GM12878 (cell line): ENCODE measurements at regions not wholly inside any gene's neighbourhood (a gene's known extent, or its start where the extent isn't known, plus 50 kb on each side); places are given as distances from the start of the nearest gene placed in this dataset.

Experiments used
- ATAC-seq: fragments of 200-7000 bp; cut with Tn5 transposase; 3 replicates; pipeline ENCODE4 v1.9.1; 2020; ENCODE audit warnings: mild to moderate bottlenecking, moderate library complexity
- BruUV-seq: library from RNA; stranded (reverse); fragments of 400-500 nt; replicated peaks from 2 replicates; lab custom pipeline; 2021; lab: Mats Ljungman, UMichigan
- CTCF ChIA-PET: fragments of 300-600 bp; sonication (Branson Sonifier 250); formaldehyde crosslinking; extraction: SDS; loops from one replicate; lab custom pipeline; 2021; ENCODE audit warnings: inconsistent platforms; lab: Yijun Ruan, JAX
- POLR2A ChIA-PET: fragments of 350-600 bp; formaldehyde crosslinking; extraction: SDS; loops from one replicate; lab custom pipeline; 2021; ENCODE audit warnings: inconsistent platforms; lab: Charles Lee
- RAD21 ChIA-PET: fragments of 300-600 bp; sonication (Branson Sonifier 250); formaldehyde crosslinking; loops from one replicate; lab custom pipeline; 2023; ENCODE audit warnings: antibody characterized with exemption; ENCODE audit not compliant: unreplicated experiment; lab: Charles Lee
- SMC1A ChIA-PET: fragments of 300-600 bp; sonication (Branson Sonifier 250); formaldehyde crosslinking; loops from one replicate; lab custom pipeline; 2023; ENCODE audit not compliant: unreplicated experiment, uncharacterized antibody; lab: Charles Lee
- DNase-seq: peaks from one replicate; pipeline ENCODE4 v3.0.0-alpha.2; 2011; ENCODE audit warnings: low read depth, low spot score
- FAIRE-seq: peaks from 3 replicates; lab custom pipeline; 2011; peaks lifted over from hg19 to GRCh38; lab: Jason Lieb, UNC
- H2AFZ ChIP-seq: 2 replicates; pipeline ENCODE4 v1.6.0; 2011; ENCODE audit warnings: low read depth, low read length, control low read depth; ENCODE audit not compliant: control insufficient read depth
- H3K27ac ChIP-seq: 2 replicates; pipeline ENCODE4 v1.5.1; 2011; ENCODE audit warnings: control low read depth; ENCODE audit not compliant: control insufficient read depth, insufficient read depth
- H3K27me3 ChIP-seq, 2 experiments: replicated peaks in 1 of 2; 2 replicates each; pipeline versions ENCODE4 v1.6.0 to v1.6.1; 2011; ENCODE audit warnings: low read length in 1 of 2; ENCODE audit not compliant: control insufficient read depth in 2 of 2, insufficient read depth in 2 of 2
- H3K36me3 ChIP-seq, 2 experiments: 2 replicates each; pipeline ENCODE4 v1.5.1; 2011; ENCODE audit warnings: low read length in 1 of 2; ENCODE audit not compliant: control insufficient read depth in 2 of 2, insufficient read depth in 2 of 2
- H3K4me1 ChIP-seq: 2 replicates; pipeline ENCODE4 v1.6.1; 2011; ENCODE audit warnings: mild to moderate bottlenecking, low read length, moderate library complexity, mixed read lengths; ENCODE audit not compliant: control insufficient read depth, insufficient read depth
- H3K4me2 ChIP-seq: 2 replicates; pipeline ENCODE4 v1.6.0; 2011; ENCODE audit warnings: control low read depth; ENCODE audit not compliant: control insufficient read depth, insufficient read depth
- H3K4me3 ChIP-seq: fragments of 200-600 bp; sonication (generic); 2 replicates; pipeline ENCODE4 v1.5.1; 2016
- H3K79me2 ChIP-seq: 2 replicates; pipeline ENCODE4 v1.6.0; 2011; ENCODE audit warnings: low read length; ENCODE audit not compliant: control insufficient read depth, insufficient read depth
- H3K9ac ChIP-seq: 2 replicates; pipeline ENCODE4 v1.8.0; 2011; ENCODE audit warnings: low read length, control low read depth, mixed read lengths; ENCODE audit not compliant: control insufficient read depth, insufficient read depth
- H3K9me3 ChIP-seq: replicated peaks from 3 replicates; pipeline ENCODE4 v1.5.1; 2011; ENCODE audit warnings: mild to moderate bottlenecking, low read length; ENCODE audit not compliant: control insufficient read depth, insufficient read depth
- H4K20me1 ChIP-seq: 2 replicates; pipeline ENCODE4 v1.6.0; 2011; ENCODE audit not compliant: control insufficient read depth, insufficient read depth
- CREM ChIP-seq: IDR thresholded peaks from 2 replicates; pipeline ENCODE4 v1.6.1; 2014; ENCODE audit warnings: antibody characterized with exemption, low read depth
- EED ChIP-seq: sonication (generic); IDR thresholded peaks from 2 replicates; pipeline ENCODE4 v1.6.1; 2016; ENCODE audit warnings: antibody characterized with exemption, low read depth
- HDGF ChIP-seq: fragments of 450-650 bp; IDR thresholded peaks from 2 replicates; pipeline ENCODE4 v1.6.1; 2016; ENCODE audit warnings: antibody characterized with exemption
- IKZF2 ChIP-seq, 2 experiments: fragments of 450-650 bp; IDR thresholded peaks; 2 replicates each; pipeline ENCODE4 v1.6.1; 2017; ENCODE audit warnings: mild to moderate bottlenecking in 2 of 2, moderate library complexity in 2 of 2
- KAT2A ChIP-seq: conservative IDR thresholded peaks from 2 replicates; pipeline ENCODE4 v1.6.1; 2011; ENCODE audit warnings: low read depth, low read length; ENCODE audit not compliant: control insufficient read depth
- NBN ChIP-seq: fragments of 450-650 bp; IDR thresholded peaks from 2 replicates; pipeline ENCODE4 v1.6.1; 2016
- NFXL1 ChIP-seq: fragments of 450-650 bp; IDR thresholded peaks from 2 replicates; pipeline ENCODE4 v1.6.1; 2017; ENCODE audit warnings: antibody characterized with exemption, mild to moderate bottlenecking, borderline replicate concordance
- PAX5 ChIP-seq: IDR thresholded peaks from 2 replicates; pipeline ENCODE4 v1.6.1; 2011; ENCODE audit warnings: low read depth, low read length, borderline replicate concordance
- PAX8 ChIP-seq: fragments of 450-650 bp; IDR thresholded peaks from 2 replicates; pipeline ENCODE4 v1.6.1; 2017; ENCODE audit warnings: mild to moderate bottlenecking, moderate library complexity
- RAD51 ChIP-seq: fragments of 450-650 bp; IDR thresholded peaks from 2 replicates; pipeline ENCODE4 v1.6.1; 2016; ENCODE audit warnings: moderate library complexity, mild to moderate bottlenecking, inconsistent platforms
- RUNX3 ChIP-seq: IDR thresholded peaks from 2 replicates; pipeline ENCODE4 v1.6.1; 2012; ENCODE audit warnings: low read length, inconsistent platforms
- SIX5 ChIP-seq: IDR thresholded peaks from 2 replicates; pipeline ENCODE4 v1.6.1; 2011; ENCODE audit warnings: mild to moderate bottlenecking, low read depth, low read length, moderate library complexity; ENCODE audit not compliant: severe bottlenecking
- SMAD1 ChIP-seq: fragments of 450-650 bp; IDR thresholded peaks from 2 replicates; pipeline ENCODE4 v1.6.1; 2018; ENCODE audit warnings: mild to moderate bottlenecking, low read depth; ENCODE audit not compliant: partially characterized antibody
- SPI1 ChIP-seq: IDR thresholded peaks from 2 replicates; pipeline ENCODE4 v1.6.1; 2011; ENCODE audit warnings: low read depth, mild to moderate bottlenecking, low read length, moderate library complexity, borderline replicate concordance; ENCODE audit not compliant: insufficient read depth
- USF2 ChIP-seq: IDR thresholded peaks from 2 replicates; pipeline ENCODE4 v1.6.1; 2011; ENCODE audit warnings: low read depth, low read length, improper control_type of control experiment, borderline replicate concordance
- ZNF592 ChIP-seq: fragments of 450-650 bp; IDR thresholded peaks from 2 replicates; pipeline ENCODE4 v1.6.1; 2017; ENCODE audit warnings: mild to moderate bottlenecking, moderate library complexity
- WGBS: methylation state at CpG from one replicate; pipeline ENCODE4 v1.1.6; 2016; ENCODE audit warnings: low lambda C conversion rate; ENCODE audit not compliant: insufficient replicate concordance, insufficient coverage; ENCODE audit errors: missing lambda C conversion rate; 5-methylcytosine and 5-hydroxymethylcytosine counted together
- in situ Hi-C: fragments of 300-500 bp; cut with MboI; formaldehyde crosslinking; loops from 9 replicates; pipeline ENCODE4 v1.14.3; 2018; ENCODE audit warnings: mixed read lengths
- intact Hi-C: fragments of 100-400 bp; cut with micrococcal nuclease; formaldehyde crosslinking; loops from one replicate; pipeline ENCODE4 v1.14.2; 2022; ENCODE audit not compliant: unreplicated experiment
- TF ChIP-seq, protein P1 (sequence below): fragments of 450-650 bp; formaldehyde crosslinking; IDR thresholded peaks from 2 replicates; pipeline ENCODE4 v1.4.0; 2020; ENCODE audit warnings: mild to moderate bottlenecking, moderate library complexity

- Histone ChIP-seq H3K36me3 (no peaks in the 10 kb centered on the region), H3K4me1 (no peaks in the 10 kb centered on the region), H3K9ac (no peak overlapping the region), H2AFZ (no peak overlapping the region), H4K20me1 (no peaks in the 10 kb centered on the region), H3K27me3 (no peaks in the 10 kb centered on the region), H3K9me3 (no peaks in the 10 kb centered on the region; the same call in 2 of the 3 replicates), H3K79me2 (no peaks in the 10 kb centered on the region), H3K27ac (no peak overlapping the region), H3K4me2 (no peak overlapping the region), H3K4me3 (no peak overlapping the region)
- ChIA-PET SMC1A (no interaction called here), CTCF (no interaction called here), POLR2A (no interaction called here), RAD21 (no interaction called here)
- no peak for DNase-seq
- intact Hi-C loops, result no loop called here
- WGBS, result 30% methylated on average over 4 of the region's 4 CpGs
- FAIRE-seq, result no peak
- in situ Hi-C loops, result loop anchor here (25.0 kb wide), 3 partner anchors 180 to 1180 kb away; no protein-coding TSS in a partner anchor
- BruUV-seq, result no TSS peak
- ATAC-seq, result no peak
- TF ChIP-seq EED (no peak), KAT2A (no peak), NBN (no peak), PAX5 (no peak), SMAD1 (no peak), PAX8 (no peak), RAD51 (no peak), SIX5 (no peak), HDGF (no peak), ZNF592 (no peak), CREM (no peak), USF2 (no peak), SPI1 (no peak), IKZF2 (IDR thresholded peaks at IDR 0.05) (no peak), RUNX3 (no peak), NFXL1 (no peak)
- TF ChIP-seq, protein P1, sequence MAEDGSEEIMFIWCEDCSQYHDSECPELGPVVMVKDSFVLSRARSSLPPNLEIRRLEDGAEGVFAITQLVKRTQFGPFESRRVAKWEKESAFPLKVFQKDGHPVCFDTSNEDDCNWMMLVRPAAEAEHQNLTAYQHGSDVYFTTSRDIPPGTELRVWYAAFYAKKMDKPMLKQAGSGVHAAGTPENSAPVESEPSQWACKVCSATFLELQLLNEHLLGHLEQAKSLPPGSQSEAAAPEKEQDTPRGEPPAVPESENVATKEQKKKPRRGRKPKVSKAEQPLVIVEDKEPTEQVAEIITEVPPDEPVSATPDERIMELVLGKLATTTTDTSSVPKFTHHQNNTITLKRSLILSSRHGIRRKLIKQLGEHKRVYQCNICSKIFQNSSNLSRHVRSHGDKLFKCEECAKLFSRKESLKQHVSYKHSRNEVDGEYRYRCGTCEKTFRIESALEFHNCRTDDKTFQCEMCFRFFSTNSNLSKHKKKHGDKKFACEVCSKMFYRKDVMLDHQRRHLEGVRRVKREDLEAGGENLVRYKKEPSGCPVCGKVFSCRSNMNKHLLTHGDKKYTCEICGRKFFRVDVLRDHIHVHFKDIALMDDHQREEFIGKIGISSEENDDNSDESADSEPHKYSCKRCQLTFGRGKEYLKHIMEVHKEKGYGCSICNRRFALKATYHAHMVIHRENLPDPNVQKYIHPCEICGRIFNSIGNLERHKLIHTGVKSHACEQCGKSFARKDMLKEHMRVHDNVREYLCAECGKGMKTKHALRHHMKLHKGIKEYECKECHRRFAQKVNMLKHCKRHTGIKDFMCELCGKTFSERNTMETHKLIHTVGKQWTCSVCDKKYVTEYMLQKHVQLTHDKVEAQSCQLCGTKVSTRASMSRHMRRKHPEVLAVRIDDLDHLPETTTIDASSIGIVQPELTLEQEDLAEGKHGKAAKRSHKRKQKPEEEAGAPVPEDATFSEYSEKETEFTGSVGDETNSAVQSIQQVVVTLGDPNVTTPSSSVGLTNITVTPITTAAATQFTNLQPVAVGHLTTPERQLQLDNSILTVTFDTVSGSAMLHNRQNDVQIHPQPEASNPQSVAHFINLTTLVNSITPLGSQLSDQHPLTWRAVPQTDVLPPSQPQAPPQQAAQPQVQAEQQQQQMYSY (CRISPR knock-in tag), result no peak
Measured at GRCh38 chr17:22492331-22492730, 800.0 kb downstream of the KCNJ18 start.
